Epithelial cell of proximal tubule (primary cell): ENCODE measurements at regions not wholly inside any gene's neighbourhood (a gene's known extent, or its start where the extent isn't known, plus 50 kb on each side); places are given as distances from the start of the nearest gene placed in this dataset.
A peak's percentile ranks its signal among the peaks of the same experiment; 100 is the strongest.
"Not testable (repeated sequence)": the region's sequence is repeated elsewhere in the genome, so short reads cannot be mapped to it uniquely, and the experiment has no call there.

Experiments used
- DNase-seq: peaks from one replicate; pipeline ENCODE4 v3.0.0-alpha.2; 2011; ENCODE audit warnings: low read depth
- H3K4me3 ChIP-seq: 2 replicates; pipeline ENCODE4 v1.5.1; 2011; ENCODE audit warnings: low read depth, mild to moderate bottlenecking, low read length
- TF ChIP-seq, protein P1 (sequence below): conservative IDR thresholded peaks from 2 replicates; pipeline ENCODE4 v1.5.1; 2012; ENCODE audit warnings: low read depth, mild to moderate bottlenecking, low read length

DNA sequence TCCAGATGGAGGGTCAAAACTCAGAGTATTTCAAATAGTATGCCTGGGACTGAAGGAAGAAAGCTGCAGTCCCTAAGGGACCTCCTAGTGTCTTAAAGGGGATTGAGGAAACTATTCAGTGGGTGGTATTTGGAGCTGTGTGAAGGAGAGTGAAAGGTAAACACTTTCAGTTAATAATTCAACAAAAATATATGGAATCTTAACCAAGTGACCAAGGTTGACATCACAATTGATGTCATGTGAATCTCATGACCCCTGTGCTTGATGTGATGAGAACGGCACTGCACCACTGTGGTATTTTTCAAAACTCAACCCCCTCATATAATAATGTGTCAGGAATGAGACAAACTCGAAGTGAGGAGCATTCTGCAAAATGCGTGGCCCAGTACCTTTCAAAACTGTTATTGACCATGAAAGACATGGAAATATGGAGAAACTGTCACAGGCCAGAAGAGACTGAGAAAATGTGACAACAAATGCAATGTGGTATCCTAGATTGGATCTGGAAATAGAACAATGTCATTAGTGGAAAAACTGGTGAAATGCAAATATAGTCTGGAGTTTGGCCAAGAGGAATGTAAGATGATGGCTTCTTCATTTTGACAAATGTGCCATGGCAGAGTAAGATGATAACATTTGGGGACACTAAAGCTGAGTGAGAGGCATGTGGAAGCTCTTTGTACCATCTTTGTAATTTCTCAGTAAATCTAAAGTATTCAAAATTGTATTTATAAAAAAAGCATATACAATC, 553.9 kb downstream of the RFC3 start:
- TF ChIP-seq, protein P1, sequence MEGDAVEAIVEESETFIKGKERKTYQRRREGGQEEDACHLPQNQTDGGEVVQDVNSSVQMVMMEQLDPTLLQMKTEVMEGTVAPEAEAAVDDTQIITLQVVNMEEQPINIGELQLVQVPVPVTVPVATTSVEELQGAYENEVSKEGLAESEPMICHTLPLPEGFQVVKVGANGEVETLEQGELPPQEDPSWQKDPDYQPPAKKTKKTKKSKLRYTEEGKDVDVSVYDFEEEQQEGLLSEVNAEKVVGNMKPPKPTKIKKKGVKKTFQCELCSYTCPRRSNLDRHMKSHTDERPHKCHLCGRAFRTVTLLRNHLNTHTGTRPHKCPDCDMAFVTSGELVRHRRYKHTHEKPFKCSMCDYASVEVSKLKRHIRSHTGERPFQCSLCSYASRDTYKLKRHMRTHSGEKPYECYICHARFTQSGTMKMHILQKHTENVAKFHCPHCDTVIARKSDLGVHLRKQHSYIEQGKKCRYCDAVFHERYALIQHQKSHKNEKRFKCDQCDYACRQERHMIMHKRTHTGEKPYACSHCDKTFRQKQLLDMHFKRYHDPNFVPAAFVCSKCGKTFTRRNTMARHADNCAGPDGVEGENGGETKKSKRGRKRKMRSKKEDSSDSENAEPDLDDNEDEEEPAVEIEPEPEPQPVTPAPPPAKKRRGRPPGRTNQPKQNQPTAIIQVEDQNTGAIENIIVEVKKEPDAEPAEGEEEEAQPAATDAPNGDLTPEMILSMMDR = no peak
- no peak overlapping the region for H3K4me3 ChIP-seq
- DNase-seq = no peak

- TF ChIP-seq, protein P1 = no peak
- H3K4me3 ChIP-seq = no peak overlapping the region
- DNase-seq = no peak
These were observed 554.6 kb downstream of the RFC3 start for GRCh38 chr13:34372581-34372980.

- TF ChIP-seq, protein P1 = no peak
- H3K4me3 ChIP-seq = no peak overlapping the region
- DNase-seq = no peak
These were observed 558.5 kb downstream of the RFC3 start for GRCh38 chr13:34376483-34376882.

- DNase-seq = no peak
- TF ChIP-seq, protein P1 = no peak
- H3K4me3 ChIP-seq = no peak overlapping the region
These were observed 560.8 kb upstream of the NBEA start for GRCh38 chr13:34381228-34381627.

DNA sequence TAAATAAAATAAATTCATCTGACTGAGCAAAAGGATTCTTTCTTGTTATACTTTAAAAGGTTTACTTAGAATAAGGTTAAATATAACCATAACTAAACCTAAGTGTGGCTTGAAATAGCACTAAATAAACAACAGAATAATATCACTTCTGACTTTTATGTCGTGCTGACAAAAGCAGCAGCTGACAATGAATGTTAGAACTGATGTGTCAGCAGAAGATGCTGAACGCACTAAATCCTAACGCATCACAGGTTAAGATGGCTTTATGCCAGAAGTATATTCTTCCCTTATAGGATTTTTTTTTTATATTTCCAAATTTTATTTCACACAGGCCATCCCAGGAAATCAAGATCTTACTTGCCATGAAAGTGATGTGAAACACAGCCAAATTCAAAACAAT, 558.3 kb upstream of the NBEA start:
- TF ChIP-seq, protein P1 = no peak
- H3K4me3 ChIP-seq = no peak overlapping the region
- no peak for DNase-seq

- DNase-seq, H3K4me3 ChIP-seq: not testable (repeated sequence)
These were observed 555.8 kb upstream of the NBEA start for GRCh38 chr13:34386229-34386628.

DNA sequence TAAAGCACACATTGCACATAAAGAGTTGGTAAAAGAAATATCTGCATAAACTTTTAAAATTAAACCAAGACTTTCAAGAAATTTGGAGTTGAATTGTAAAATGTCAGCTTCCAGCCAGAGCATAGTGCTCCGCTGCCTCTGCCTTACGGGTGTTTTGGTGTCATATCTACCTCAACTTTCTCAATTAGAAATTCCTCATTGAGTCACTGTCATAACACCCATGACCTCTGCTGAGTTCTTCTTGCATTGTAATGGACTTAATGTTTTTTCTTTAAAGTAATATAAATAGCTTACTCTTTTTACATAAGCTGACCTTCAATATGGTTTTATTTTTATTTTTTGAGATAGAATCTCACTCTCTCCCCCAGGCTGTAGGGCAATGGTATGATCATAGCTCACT, 551.0 kb upstream of the NBEA start:
- TF ChIP-seq, protein P1 = no peak
- DNase-seq = peak; percentile 42
- no peak overlapping the region for H3K4me3 ChIP-seq
